CD4-positive, alpha-beta T cell treated with Interleukin-12 subunit alpha and Interleukin-12 subunit beta, for 1 hour (primary cell): ENCODE measurements at regions not wholly inside any gene's neighbourhood (a gene's known extent, or its start where the extent isn't known, plus 50 kb on each side); places are given as distances from the start of the nearest gene placed in this dataset.
"Not testable (repeated sequence)": the region's sequence is repeated elsewhere in the genome, so short reads cannot be mapped to it uniquely, and the experiment has no call there.

ENCODE experiments used
- DNase-seq: peaks from one replicate; pipeline ENCODE4 v3.0.0-alpha.2; 2020

DNA sequence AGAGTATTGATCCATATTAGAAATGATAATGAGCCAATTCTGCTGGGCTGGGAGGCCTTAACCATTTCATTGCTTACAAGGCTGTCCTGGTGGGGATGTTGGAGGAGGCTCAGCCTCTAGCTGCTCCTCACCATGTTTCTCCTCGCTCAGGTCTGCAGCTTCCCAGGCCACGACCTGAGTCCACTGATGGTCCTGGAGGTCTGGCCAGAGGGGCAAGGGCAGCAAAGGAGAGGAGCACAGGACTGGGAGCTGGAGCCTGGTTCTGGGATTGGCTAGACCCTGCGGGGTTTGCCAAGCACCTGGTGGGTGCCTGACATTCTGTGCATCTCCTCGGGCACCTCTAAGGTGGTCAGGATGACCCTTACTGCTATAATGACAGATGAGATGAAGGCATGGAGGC, 92.6 kb downstream of the KIF26A start:
- DNase-seq, result no peak

DNA sequence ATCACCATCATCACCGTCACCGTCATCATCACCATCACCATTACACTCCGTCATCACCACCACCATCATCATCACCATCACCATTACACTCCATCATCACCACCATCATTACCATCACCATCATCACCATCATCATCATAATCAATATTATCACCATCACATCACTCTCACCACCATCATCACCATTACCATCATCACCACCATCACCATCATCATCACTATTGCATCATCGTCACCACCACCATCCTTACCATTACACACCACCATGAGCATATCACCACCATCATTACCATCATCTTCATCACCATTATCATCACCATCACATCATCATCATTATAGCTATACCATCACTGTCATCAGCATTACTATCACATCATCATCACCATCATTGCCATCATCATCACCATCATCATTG, 93.7 kb downstream of the KIF26A start:
- no peak for DNase-seq

DNA sequence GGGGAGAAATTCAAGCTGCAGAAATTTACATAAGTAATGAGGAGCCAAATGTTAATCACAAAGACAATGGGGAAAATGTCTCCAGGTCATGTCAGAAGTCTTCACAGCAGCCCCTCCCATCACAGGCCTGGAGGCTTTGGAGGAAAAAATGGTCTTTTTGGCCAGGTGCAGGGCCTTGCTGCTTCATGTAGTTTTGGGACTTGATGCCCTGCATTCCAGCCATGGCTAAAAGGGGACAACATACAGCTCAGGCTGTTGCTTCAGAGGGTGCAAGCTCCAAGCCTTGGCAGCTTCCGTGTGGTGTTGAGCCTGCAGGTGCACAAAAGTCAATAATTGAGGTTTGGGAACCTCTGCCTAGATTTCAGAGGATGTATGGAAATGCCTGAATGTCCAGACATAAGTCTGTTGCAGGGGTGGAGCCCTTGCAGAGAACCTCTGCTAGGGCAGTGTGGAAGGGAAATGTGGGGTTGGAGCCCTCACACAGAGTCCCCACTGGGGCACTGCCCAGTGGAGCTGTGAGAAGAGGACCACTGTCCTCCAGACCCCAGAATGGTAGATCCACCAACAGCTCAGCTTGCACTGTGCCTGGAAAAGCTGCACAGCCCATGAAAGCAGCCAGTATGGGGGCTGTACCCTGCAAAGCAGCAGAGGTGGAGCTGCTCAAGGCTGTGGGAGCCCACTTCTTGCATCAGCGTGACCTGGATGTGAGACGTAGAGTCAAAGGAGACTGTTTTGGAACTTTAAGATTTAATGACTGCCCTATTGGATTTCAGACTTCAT, 95.8 kb downstream of the KIF26A start:
- DNase-seq, result not testable (repeated sequence)

DNA sequence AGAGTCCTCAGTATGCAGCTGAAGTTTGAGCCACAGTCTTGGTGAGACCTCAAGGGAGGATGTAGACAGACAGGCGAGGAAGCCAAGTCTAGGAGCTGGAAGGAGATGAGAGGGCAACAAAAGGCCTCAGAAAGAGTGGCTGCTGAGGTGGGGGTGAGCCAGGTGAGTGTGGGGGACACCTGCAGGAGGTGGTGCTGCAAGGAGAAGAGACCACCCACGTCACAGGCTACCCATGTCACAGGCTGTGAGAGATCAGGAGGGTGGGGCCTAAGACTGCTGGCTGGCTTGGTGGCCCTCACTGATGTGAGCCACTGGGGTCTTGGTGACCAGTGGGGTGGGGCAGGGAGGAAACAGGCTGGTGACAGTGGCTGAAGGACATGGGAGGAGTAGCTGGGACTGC, 97.3 kb downstream of the KIF26A start:
- no peak for DNase-seq

DNA sequence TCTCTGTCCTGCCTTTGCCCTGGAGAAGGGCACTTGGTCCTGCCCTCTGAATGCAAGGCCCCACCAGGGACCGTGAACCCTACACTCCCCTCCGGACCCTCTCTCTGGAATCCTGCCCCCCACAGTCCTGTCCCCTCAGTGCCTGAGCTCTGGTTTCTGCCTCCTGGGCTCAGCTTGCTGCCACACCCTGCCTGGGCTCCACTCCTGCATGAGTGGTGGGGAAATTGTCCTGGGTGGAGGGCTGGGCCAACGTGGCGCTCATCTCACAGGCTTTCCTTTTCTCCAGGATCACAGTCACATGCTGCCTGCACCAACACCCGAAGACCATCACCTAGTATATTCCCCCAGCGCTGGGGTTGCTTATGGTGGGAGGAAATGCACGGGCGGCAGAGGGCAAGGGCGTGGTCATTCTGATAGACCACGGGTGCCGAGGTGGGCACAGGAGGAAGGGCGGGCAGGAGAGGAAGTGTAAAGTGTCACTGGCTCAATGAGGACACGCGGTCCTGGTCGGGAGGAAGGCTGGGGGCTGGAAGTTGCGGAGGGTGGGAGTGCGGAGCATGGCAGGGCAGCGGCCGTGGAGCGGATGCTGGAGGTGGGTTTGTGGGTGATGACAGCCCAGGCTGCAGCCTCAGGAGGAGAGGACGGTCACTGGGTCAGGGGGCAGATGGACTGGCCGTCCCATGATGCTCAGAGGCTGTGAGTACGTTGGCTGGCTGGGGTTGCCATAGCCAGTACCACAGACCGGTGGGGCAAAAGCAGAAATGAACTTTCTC, 99.5 kb downstream of the KIF26A start:
- DNase-seq, result no peak

DNA sequence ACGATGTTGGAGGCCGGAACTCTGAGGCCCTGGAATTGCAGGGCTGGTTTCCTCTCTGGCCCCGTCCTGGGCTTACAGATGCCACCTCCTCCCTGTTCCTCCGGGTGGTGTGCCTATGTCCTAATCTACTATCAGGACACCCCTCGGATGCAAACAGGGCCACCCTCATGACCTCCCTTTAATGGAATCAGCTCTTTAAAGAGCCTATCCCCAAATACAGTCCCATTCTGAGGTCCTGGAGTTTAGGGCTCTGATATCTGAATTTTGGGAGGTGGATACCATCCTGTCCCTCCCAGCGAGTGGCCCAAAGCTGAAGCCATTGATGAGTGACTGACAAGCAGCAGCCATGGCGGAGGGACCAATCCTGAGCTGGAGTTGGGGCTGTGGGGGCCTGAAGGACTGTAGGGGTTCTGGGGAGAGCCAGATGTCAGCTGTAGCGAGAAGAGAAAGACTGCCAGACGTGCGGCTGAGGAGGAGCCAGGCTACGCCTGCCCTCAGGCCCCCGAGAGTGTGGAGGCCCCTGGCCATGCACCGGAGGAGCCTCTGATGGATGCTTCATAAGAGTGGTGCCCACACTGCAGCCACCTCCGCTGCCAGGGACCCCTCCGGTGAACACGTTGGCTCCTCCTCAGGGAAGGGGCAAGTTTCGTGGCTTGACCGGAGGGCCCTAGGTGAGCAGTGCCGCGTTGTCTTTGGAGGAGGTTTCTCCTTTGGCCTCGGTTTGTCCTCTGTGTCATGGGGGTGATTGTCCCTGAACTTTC, 100.2 kb downstream of the KIF26A start:
- no peak for DNase-seq

DNA sequence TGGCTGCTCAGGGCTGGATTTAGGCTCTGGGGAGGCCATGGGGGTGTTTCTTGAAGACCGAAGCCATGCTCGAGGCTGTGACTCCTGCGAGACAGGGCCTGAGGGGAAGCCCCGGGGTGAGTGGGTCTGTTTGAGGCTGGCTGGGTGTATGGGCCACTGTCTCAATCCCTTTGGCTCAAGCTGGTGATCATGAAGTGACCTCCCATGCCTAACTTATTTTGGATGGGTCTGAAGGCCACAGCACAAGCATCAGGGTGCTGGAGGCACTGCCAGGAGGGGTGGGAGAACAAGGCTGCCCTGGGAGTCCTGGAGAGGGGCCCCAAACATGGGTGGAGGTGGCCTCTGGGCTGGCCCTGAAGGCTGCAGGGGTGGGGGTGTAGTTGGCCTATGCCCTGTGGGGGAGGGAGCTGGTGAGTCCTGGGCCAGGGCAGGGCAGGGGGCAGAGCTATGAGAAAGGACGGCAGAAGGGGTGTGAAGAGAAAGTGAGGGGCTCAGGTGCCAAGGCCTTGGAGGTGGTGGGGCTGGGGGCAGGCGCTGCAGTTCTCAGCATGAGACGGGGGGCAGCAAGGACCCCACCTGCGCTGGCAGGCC, 100.9 kb downstream of the KIF26A start:
- no peak for DNase-seq

DNA sequence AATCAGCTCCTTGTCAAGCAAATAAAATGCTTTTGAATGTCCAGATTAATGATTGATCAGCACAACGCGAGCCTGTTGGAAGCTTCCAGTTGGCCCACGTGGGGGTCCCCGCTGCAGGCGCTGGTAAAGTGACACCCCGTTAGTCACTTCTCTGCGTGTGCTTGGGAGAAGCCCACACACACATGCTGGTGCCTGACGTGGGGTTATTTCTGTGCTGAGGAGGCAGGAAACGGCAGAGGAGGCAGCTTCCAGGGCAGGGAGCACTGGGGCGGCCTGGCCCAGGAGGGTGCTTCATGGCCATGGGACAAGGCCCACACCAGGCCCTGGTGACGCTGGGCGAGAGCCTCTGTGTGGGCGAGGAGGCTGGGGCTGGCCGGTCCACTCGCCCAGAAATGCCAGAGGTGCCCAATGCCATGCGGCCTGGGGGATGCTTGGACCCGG, 101.5 kb downstream of the KIF26A start:
- no peak for DNase-seq

DNA sequence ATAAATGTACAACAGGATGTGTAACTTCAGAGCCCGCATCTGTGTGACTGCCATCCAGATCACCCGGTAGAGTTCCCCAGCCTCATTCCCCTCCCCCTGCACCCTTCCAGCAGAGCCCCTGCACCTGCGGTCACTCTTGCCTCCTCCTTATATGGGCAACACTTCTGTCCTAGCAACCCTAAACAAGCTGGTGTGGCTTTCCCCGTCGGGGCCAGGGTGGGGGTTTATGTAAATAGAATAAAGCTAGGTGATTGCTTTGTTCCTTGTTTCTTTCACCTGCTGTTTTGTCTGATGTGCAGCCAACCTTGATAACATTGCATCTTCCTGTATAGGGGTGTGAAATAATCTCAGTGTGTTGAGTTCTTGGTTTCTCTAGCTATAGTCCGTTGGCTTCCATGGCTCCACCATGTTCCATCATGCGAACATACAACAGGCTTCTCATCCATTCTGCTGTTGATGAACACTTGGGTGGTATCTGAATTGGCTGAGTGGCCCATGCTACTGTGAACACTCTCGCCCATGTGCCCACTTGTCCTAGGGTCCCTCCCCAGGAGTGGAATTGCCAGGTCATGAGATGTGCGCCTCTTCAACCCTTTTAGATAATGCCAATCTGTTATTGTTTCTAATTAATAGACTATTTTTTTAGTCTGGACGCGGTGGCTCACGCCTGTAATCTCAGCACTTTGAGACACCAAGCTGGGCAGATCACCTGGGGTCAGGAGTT, 102.2 kb downstream of the KIF26A start:
- DNase-seq, result no peak

DNA sequence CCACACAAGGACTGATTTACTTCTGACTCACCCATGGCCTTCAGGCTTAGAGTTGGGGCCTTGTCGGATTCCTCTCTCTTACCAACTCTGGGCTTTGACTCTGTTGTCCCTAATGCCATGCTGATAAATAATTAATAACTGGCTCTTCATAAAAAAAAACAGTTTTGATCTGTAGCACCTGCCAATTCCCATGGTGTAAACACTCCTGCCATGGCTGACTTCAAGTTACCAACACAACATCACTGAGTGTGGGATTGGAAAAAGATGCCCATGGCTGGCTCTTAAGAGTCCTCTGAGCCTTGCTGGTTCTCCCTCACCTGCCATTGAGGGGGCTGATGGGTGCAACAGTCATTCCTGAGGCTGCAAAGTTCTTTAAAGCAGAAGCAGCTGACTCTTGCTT, 104.8 kb downstream of the KIF26A start:
- no peak for DNase-seq

DNA sequence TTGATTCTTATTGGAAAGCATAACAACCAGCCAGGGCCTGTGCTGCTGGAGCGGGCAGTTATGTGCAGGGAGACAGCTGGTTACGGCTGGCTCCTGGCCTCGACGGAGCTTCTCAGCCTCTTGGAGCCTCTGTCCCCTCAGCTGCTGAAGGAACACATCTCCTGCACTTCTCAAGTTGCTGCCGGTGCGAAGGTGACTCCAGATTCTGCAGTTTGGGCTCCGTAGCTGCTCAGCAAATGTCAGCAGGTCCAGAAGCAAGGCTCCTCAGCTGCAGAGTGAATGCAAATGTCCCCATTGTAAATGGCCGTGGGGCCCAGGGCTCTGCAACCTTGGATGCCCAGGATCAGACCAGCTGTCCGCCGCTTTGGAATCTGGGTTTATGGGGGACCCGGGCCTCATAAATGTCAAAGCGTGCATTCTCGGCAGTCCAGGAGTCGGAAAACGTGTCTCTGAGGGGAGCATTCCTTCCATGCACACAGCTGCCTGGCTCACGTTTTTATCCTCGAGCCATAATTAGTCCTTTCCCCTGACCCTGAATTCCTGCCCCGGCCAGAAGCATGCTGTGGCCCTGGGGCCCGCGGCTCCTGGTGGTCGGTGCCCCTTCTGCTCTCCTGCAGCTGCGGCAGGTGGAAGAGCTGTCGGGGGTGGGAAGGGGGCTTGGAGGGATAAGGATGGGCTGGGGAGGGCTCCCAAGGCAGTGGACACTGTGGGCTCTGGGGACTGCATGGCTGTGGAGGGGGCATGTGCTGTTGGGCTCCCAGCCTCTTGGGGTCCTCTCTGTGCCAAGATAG, 106.0 kb downstream of the KIF26A start:
- DNase-seq, result no peak

DNA sequence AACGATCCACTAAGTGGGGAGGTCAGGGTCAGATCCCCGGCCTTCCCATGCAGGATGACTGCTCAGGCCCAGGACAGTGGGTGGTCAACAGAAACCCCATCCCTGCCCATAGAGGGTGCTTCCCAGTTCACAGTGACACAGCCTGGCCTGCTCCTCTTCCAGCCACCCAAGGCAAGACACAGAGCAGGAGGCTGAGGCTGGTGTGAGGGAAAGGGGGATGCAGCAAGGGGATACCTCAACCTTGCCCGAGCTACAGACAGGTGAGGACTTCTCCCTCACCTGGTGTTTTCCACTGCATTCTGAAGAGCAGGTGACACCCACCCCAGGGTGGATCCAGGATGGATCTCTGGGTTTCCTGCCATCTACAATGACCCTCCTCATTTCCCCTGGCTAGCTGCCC, 106.7 kb downstream of the KIF26A start:
- DNase-seq, result no peak

DNA sequence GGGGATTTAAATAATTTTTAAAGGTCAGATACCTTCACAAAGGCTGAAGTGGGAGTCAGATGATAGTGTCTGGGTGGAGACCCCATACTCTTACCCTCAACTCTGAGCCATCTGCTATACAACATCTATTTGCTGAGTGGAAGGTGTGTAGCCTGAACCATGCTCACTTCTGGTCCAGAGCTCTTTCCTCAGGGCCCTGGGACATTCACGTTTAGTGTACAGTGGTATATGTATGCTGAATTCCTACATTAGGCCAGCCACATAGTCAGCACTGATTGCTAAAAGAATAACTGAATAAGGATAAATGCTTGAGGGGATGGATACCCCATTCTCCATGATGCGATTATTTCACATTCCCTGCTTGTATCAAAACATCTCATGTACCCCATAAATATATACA, 107.3 kb downstream of the KIF26A start:
- DNase-seq, result no peak

DNA sequence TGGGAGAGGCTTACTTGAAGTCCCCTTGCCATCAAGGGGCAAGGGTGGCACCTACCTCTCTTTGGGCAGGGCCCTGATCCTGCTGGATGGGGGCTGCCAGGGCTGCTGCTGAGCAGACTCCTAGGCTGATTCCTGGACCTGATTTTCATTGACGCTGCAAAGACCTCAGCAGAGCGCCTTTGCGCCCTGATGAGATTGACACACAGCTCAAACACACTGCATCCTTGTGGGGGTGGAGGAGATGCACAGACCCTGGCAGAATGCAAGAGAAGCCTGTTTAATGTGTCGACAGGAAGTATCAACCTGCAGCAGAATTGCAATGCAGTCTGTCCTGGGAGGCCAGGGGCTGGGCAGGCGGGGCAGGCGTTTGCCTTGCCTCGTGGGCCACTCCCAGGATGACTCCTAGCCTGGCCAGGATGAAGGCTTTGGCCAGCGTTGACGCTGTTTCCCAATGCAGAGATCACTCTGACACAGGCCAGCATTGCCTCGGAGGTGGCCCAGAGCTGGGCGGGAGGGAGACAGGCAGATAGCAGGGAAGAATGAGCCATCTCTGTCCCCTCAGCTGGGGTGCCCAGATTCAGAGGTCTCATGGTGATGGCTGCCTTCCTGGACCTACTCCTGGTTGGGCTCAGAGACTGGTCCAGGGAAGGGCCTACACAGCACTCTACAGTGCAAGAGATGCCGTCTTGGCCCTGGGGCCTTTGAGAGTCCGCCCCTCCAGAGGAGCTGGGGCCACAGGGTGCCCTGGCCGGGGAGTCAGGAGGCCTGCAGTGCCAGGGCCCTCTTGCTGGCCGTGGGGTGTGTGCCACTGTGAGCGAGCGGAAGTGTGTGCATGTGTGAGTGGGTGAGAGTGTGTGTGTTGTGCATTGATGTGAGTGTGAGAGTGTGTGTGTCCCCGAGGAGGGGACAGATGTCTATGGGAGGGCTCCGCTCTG, 108.3 kb downstream of the KIF26A start:
- DNase-seq, result no peak

DNA sequence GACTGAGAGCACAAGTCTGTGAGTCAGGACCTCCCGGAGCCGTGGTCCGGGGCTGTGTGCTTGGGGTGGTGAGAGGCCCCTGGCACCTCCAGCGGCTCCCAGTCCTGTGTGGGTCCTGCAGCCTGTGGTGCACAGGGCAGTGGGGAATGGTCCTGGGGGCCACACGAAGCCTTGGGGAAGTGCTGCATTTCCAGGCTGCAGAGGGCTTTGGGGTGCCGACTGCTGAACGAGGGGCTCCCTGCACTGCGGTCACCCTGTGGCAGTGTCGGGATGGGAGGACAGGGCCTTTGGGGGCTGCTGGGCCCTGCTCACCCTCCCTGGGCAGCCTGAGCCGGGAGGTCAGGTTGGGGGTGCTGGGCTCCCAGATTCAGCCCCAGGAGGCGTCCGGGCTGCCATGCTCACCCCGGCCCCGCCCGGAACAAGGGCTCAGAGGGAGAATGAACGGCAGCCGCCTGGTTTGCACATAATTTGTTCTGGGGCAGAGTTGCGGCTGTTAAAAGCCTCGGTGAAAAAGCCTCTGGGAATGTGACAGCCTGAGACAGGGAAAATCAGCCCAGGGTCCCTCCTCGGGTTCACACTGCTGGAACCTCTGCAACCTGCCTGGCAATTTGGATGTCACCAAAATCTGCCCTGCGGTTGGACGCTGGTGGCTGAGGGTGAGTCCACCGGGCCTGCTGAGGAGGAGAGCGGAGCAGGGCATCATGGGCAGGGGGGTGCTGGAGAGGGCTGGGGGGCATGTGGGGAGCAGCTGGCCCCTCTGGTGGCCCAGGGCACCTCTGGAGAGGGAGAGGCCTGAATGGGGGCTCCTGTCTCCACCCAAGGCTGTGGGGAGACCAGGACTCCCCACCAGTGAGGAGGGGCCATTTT, 109.2 kb downstream of the KIF26A start:
- DNase-seq, result no peak

DNA sequence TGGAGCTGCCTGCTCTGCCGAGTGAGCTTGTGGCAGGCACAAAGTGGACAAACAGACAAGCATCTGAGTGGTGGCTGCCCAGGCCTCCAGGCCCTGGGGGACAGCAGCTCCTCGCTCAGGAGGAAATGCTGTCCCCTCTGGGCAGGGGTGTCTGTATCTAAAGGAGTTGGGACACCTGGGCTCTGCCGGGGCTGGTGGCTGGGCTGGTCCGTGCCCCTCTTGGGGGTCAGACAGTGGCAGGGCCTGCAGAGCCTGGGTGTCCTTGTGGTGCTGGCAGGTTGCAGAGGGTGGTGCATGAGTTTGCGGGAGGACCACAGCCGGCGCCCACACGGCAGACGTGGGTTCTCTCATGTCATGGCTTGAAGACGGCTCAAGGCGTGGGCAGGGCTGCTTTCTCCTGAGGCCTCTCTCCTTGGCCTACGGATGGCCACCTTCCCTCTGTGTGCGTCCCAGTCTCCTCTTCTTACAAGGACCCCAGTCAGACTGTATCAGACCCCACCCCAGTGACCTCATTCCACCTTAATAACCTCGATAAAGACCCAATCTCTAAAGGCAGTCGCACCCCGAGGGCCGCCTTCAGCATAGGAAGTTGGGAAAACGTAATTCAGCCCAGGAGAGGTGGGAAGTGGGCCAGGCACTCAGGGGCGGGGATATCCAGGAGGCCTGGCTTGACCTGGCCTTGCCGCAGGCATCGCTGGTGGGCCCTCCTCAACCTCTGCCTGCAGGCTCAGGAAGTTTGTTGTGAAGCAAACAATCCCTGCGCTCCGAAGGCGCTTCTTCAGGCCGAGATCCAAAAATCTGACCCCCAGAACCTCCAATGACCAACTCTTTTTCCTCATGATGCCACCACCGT, 110.0 kb downstream of the KIF26A start:
- DNase-seq, result no peak

DNA sequence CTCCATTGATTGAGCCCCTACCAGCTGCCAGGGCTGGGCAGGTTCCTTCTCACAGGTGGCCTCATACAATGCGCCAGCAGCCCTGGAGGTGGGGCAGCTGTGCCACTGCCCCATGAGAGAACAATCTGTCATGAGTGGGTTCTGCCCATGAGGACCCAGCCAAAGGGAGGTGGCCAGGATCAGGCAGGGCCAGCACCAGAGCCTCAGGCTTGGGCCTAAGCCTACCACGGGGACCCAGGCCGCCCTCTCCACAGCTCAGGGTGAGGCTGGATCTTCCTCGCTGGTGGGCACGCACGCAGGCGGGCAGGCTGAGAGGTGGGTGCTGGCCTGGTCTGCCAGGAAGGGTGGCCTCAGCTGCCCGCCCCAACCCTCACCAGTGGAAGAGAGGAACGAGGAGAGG, 110.7 kb downstream of the KIF26A start:
- DNase-seq, result no peak

DNA sequence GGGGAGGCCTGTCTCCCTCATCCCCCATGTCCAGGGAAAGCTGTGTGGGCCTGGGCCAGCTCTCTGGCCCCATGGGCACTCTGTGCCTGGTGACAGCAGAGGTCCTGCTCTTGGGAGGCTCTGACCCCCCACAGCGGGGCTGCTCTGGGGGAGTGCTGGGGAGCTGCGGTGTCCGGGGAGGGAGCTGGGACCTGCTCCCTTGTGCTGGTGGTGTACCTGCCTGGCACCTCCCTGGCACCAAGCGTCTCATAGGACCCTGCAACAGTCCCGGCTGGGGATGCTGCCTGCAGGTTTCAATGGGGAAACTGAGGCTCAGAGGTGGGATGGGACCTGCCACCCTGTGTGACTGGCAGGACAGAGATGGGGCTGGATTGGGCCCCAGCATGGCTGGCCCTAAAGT, 111.3 kb downstream of the KIF26A start:
- no peak for DNase-seq

DNA sequence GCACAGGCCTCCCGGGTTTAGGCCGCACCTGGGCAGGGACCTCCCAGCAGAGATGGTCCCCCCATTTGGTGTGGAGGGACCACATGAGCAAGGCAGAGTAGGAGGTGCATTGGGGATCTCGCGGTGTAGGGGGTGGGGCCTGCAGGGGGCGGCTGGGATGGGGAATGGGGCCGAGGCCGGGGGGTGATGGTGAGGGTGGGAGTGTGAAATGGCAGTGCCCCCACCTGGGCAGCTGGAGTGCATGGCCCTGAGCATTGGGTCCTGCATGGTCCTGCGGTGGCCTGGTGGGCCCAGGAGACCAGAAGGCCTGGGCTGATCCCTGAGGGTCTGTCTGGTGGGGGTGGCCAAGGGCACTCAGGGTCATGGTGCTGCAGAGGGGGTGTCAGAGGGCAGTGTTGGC, 111.8 kb downstream of the KIF26A start:
- no peak for DNase-seq
